Stimulated activated CD4-positive, alpha-beta T cell treated with anti-CD3 and anti-CD28 coated beads, Interleukin-2, amount 100 ng/mL, for 24 hours (primary cell): ENCODE measurements at regions not wholly inside any gene's neighbourhood (a gene's known extent, or its start where the extent isn't known, plus 50 kb on each side); places are given as distances from the start of the nearest gene placed in this dataset.
"Not testable (repeated sequence)": the region's sequence is repeated elsewhere in the genome, so short reads cannot be mapped to it uniquely, and the experiment has no call there.

Source experiments
- DNase-seq, 2 donors: peaks; one replicate each; pipeline ENCODE4 v3.0.0-alpha.2; 2020

GRCh38 chr22:27240298-27241075 is 561.1 kb downstream of the MN1 start:
- DNase-seq, result no peak

- no peak for DNase-seq
Observed at GRCh38 chr22:27241430-27242321, 559.9 kb downstream of the MN1 start.

- DNase-seq, result no peak
Observed at GRCh38 chr22:27242474-27242873, 559.1 kb downstream of the MN1 start.

- no peak for DNase-seq
Observed at GRCh38 chr22:27242917-27243589, 558.5 kb downstream of the MN1 start.

GRCh38 chr22:27244328-27244727 is 557.2 kb downstream of the MN1 start:
- DNase-seq, result no peak

- DNase-seq, result no peak
Observed at GRCh38 chr22:27245056-27245455, 556.5 kb downstream of the MN1 start.

- no peak for DNase-seq
Observed at GRCh38 chr22:27246558-27246957, 555.0 kb downstream of the MN1 start.

- DNase-seq, result no peak
Observed at GRCh38 chr22:27247701-27248434, 553.7 kb downstream of the MN1 start.

- DNase-seq, result no peak
Observed at GRCh38 chr22:27250418-27250817, 551.1 kb downstream of the MN1 start.

- no peak for DNase-seq
Observed at GRCh38 chr22:27250886-27251285, 550.7 kb downstream of the MN1 start.

- no peak for DNase-seq
Observed at GRCh38 chr22:27251563-27251962, 550.0 kb downstream of the MN1 start.

GRCh38 chr22:27252282-27253049 is 549.1 kb downstream of the MN1 start:
- DNase-seq, result no peak

- DNase-seq, result no peak
Observed at GRCh38 chr22:27253108-27253902, 548.3 kb downstream of the MN1 start.

GRCh38 chr22:27254063-27254462 is 547.5 kb downstream of the MN1 start:
- not testable (repeated sequence) for DNase-seq

GRCh38 chr22:27255580-27255979 is 546.0 kb downstream of the MN1 start:
- no peak for DNase-seq

- no peak for DNase-seq
Observed at GRCh38 chr22:27257987-27258386, 543.6 kb downstream of the MN1 start.

GRCh38 chr22:27258616-27259172 is 542.9 kb downstream of the MN1 start:
- DNase-seq, result no peak

GRCh38 chr22:27259433-27259832 is 542.1 kb downstream of the MN1 start:
- no peak for DNase-seq

GRCh38 chr22:27260087-27260698 is 541.4 kb downstream of the MN1 start:
- DNase-seq, result no peak

GRCh38 chr22:27262361-27262760 is 539.2 kb downstream of the MN1 start:
- no peak for DNase-seq
